ENCODE measurements at regions not wholly inside any gene's neighbourhood (a gene's known extent, or its start where the extent isn't known, plus 50 kb on each side); places are given as distances from the start of the nearest gene placed in this dataset.

GRCh38 chr10:126847666-126848065, 57.6 kb upstream of the DOCK1 start:
- Histone ChIP-seq H3K27ac (ENCODE audit: low read depth, low read length) (no peak overlapping the region), H3K4me1 (ENCODE audit: control insufficient read depth, insufficient read depth, low read length) (peaks cover 6% of the 10 kb centered on the region; the same call in 1 of the 2 replicates), H3K9me3 (ENCODE audit: control insufficient read depth, insufficient read depth, low read depth, low read length) (no peaks in the 10 kb centered on the region), H3K36me3 (ENCODE audit: control insufficient read depth, insufficient read depth, low read length) (no peaks in the 10 kb centered on the region), H3K9ac (ENCODE audit: low read length) (no peak overlapping the region), H3K4me3 (ENCODE audit: low read depth, low read length) (no peak overlapping the region), H3K27me3 (ENCODE audit: control insufficient read depth, insufficient read depth, low read length) (no peaks in the 10 kb centered on the region)

GRCh38 chr10:126849646-126850045, 55.6 kb upstream of the DOCK1 start:
- H3K27me3 ChIP-seq (ENCODE audit: control insufficient read depth, insufficient read depth, low read length), result no peaks in the 10 kb centered on the region
- no peaks in the 10 kb centered on the region for H3K9me3 ChIP-seq (ENCODE audit: control insufficient read depth, insufficient read depth, low read depth, low read length)
- no peak overlapping the region for H3K4me3 ChIP-seq (ENCODE audit: low read depth, low read length)
- H3K36me3 ChIP-seq (ENCODE audit: control insufficient read depth, insufficient read depth, low read length), result no peaks in the 10 kb centered on the region
- H3K27ac ChIP-seq (ENCODE audit: low read depth, low read length), result no peak overlapping the region
- no peaks in the 10 kb centered on the region for H3K4me1 ChIP-seq (ENCODE audit: control insufficient read depth, insufficient read depth, low read length)
- H3K9ac ChIP-seq (ENCODE audit: low read length), result no peak overlapping the region

GRCh38 chr10:126851414-126852108, 53.7 kb upstream of the DOCK1 start:
- Histone ChIP-seq H3K36me3 (ENCODE audit: control insufficient read depth, insufficient read depth, low read length) (no peaks in the 10 kb centered on the region), H3K9me3 (ENCODE audit: control insufficient read depth, insufficient read depth, low read depth, low read length) (no peaks in the 10 kb centered on the region; the same call in 1 of the 2 replicates), H3K4me1 (ENCODE audit: control insufficient read depth, insufficient read depth, low read length) (no peaks in the 10 kb centered on the region), H3K27me3 (ENCODE audit: control insufficient read depth, insufficient read depth, low read length) (no peaks in the 10 kb centered on the region), H3K27ac (ENCODE audit: low read depth, low read length) (no peak overlapping the region), H3K4me3 (ENCODE audit: low read depth, low read length) (no peak overlapping the region), H3K9ac (ENCODE audit: low read length) (no peak overlapping the region)

- H3K4me3 ChIP-seq (ENCODE audit: low read depth, low read length), result no peak overlapping the region
- no peaks in the 10 kb centered on the region for H3K4me1 ChIP-seq (ENCODE audit: control insufficient read depth, insufficient read depth, low read length)
Measured at GRCh38 chr10:126854726-126855495, 50.3 kb upstream of the DOCK1 start.

More at GRCh38 chr10:126854726-126855495, 50.3 kb upstream of the DOCK1 start:
- Histone ChIP-seq H3K36me3 (ENCODE audit: control insufficient read depth, insufficient read depth, low read length) (no peaks in the 10 kb centered on the region), H3K9ac (ENCODE audit: low read length) (no peak overlapping the region), H3K27ac (ENCODE audit: low read depth, low read length) (no peak overlapping the region), H3K9me3 (ENCODE audit: control insufficient read depth, insufficient read depth, low read depth, low read length) (no peaks in the 10 kb centered on the region; the same call in 1 of the 2 replicates), H3K27me3 (ENCODE audit: control insufficient read depth, insufficient read depth, low read length) (no peaks in the 10 kb centered on the region)

Data from HUES6 (cell line).